Keratinocyte (primary cell): ENCODE measurements at regions not wholly inside any gene's neighbourhood (a gene's known extent, or its start where the extent isn't known, plus 50 kb on each side); places are given as distances from the start of the nearest gene placed in this dataset.

Experiments used
- DNase-seq: peaks from one replicate; pipeline ENCODE4 v3.0.0-alpha.2; 2011; ENCODE audit warnings: low read depth, missing footprints, low spot score
- FAIRE-seq: peaks from 2 replicates; lab custom pipeline; 2011; peaks lifted over from hg19 to GRCh38; lab: Jason Lieb, UNC
- H2AFZ ChIP-seq: 2 replicates; pipeline ENCODE4 v1.6.0; 2012; ENCODE audit warnings: low read length, control low read depth, inconsistent platforms; ENCODE audit not compliant: control insufficient read depth
- H3K27ac ChIP-seq: 2 replicates; pipeline ENCODE4 v1.5.1; 2011; ENCODE audit warnings: low read length; ENCODE audit not compliant: control insufficient read depth, insufficient read depth
- H3K27me3 ChIP-seq: 3 replicates; pipeline ENCODE4 v1.6.0; 2011; ENCODE audit warnings: low read length; ENCODE audit not compliant: control insufficient read depth, insufficient read depth; ENCODE audit errors: extremely low read depth
- H3K36me3 ChIP-seq, 2 experiments: 2 replicates in 1 of 2; 3 replicates in 1 of 2; pipeline ENCODE4 v1.5.1; 2011; ENCODE audit warnings: low read length in 2 of 2, mild to moderate bottlenecking in 1 of 2; ENCODE audit not compliant: control insufficient read depth in 2 of 2, insufficient read depth in 2 of 2; ENCODE audit errors: extremely low read depth in 1 of 2
- H3K4me1 ChIP-seq: 3 replicates; pipeline ENCODE4 v1.5.1; 2011; ENCODE audit warnings: low read length; ENCODE audit not compliant: control insufficient read depth, insufficient read depth; ENCODE audit errors: extremely low read depth
- H3K4me2 ChIP-seq: 3 replicates; pipeline ENCODE4 v1.6.0; 2011; ENCODE audit warnings: low read depth, low read length; ENCODE audit not compliant: control insufficient read depth, insufficient read depth; ENCODE audit errors: extremely low read depth
- H3K4me3 ChIP-seq, 3 experiments: fragments of 200-600 bp in 1 of 3; sonication (generic) in 1 of 3; 2 replicates in 2 of 3; 3 replicates in 1 of 3; pipeline ENCODE4 v1.5.1; 2011 to 2016; ENCODE audit warnings: low read length in 3 of 3, mild to moderate bottlenecking in 3 of 3, control low read depth in 2 of 3, inconsistent platforms in 1 of 3, low read depth in 1 of 3, mixed read lengths in 1 of 3, mixed run types in 1 of 3, moderate library complexity in 1 of 3; ENCODE audit not compliant: control insufficient read depth in 2 of 3, insufficient read depth in 2 of 3; ENCODE audit errors: extremely low read depth in 1 of 3
- H3K79me2 ChIP-seq: 2 replicates; pipeline ENCODE4 v1.6.0; 2012; ENCODE audit warnings: low read length; ENCODE audit not compliant: control insufficient read depth, insufficient read depth
- H3K9ac ChIP-seq: 3 replicates; pipeline ENCODE4 v1.6.0; 2011; ENCODE audit warnings: low read length; ENCODE audit not compliant: control insufficient read depth, insufficient read depth; ENCODE audit errors: extremely low read depth
- H3K9me1 ChIP-seq: 3 replicates; pipeline ENCODE4 v1.6.0; 2011; ENCODE audit warnings: low read length; ENCODE audit not compliant: control insufficient read depth, insufficient read depth; ENCODE audit errors: extremely low read depth
- H3K9me3 ChIP-seq: 2 replicates; pipeline ENCODE4 v1.5.1; 2012; ENCODE audit warnings: low read depth, low read length; ENCODE audit not compliant: control insufficient read depth
- H4K20me1 ChIP-seq: 3 replicates; pipeline ENCODE4 v1.6.0; 2011; ENCODE audit warnings: low read length; ENCODE audit not compliant: control insufficient read depth, insufficient read depth; ENCODE audit errors: extremely low read depth
- CTCF ChIP-seq, 3 experiments: IDR thresholded peaks in 1 of 3; conservative IDR thresholded peaks in 1 of 3; optimal IDR thresholded peaks in 1 of 3; 2 replicates in 2 of 3; 3 replicates in 1 of 3; pipeline versions ENCODE3 to v1.5.1; 2011; ENCODE audit warnings: low read length in 3 of 3, mild to moderate bottlenecking in 3 of 3, moderate library complexity in 2 of 3, control low read depth in 1 of 3, inconsistent platforms in 1 of 3; ENCODE audit not compliant: insufficient read depth in 2 of 3; ENCODE audit errors: extremely low read depth in 1 of 3
- EZH2 ChIP-seq: IDR thresholded peaks from one replicate; pipeline ENCODE4 v1.6.1; 2012; ENCODE audit warnings: inconsistent platforms, mild to moderate bottlenecking, low read length, moderate library complexity
- dilution Hi-C: fragments of 300-500 bp; cut with MboI; formaldehyde crosslinking; loops from one replicate; pipeline ENCODE4 v1.7.0; 2020; ENCODE audit warnings: low sequenced_read_pairs; ENCODE audit not compliant: extremely low pct_ligation_motif_present

- Histone ChIP-seq H3K27ac (no peak overlapping the region), H3K4me2 (no peak overlapping the region), H2AFZ (peak overlapping the region; percentile 62), H3K9ac (no peak overlapping the region), H3K9me1 (no peaks in the 10 kb centered on the region), H3K4me3 (no peak overlapping the region), H3K79me2 (no peaks in the 10 kb centered on the region), H3K27me3 (no peaks in the 10 kb centered on the region), H3K4me1 (peaks cover 31% of the 10 kb centered on the region), H3K9me3 (no peaks in the 10 kb centered on the region), H3K36me3 (no peaks in the 10 kb centered on the region), H4K20me1 (no peaks in the 10 kb centered on the region)
- FAIRE-seq (no peak), DNase-seq (no peak)
- TF ChIP-seq CTCF (optimal IDR thresholded peaks at IDR 0.05 in 1 of 3, IDR thresholded peaks at IDR 0.05 in 1 of 3, conservative IDR thresholded peaks at IDR 0.05 in 1 of 3; ENCODE audit: extremely low read depth in 1 of 3, insufficient read depth in 2 of 3, low read length in 3 of 3) (no peak), EZH2 (no peak)
- dilution Hi-C loops, result no loop called here
Observed at GRCh38 chr21:41581592-41582228, 73.8 kb upstream of the TMPRSS2 start.

GRCh38 chr21:41580758-41581554, 73.0 kb upstream of the TMPRSS2 start:
- no peaks in the 10 kb centered on the region for H3K9me3 ChIP-seq
- DNase-seq, result peak; percentile 52
- H3K4me2 ChIP-seq, result peak overlapping the region; percentile 52
- FAIRE-seq, result peak; percentile 85
- H2AFZ ChIP-seq, result peak overlapping the region; percentile 62
- no peaks in the 10 kb centered on the region for H3K36me3 ChIP-seq
- H3K27ac ChIP-seq, result no peak overlapping the region
- H3K4me1 ChIP-seq, result peaks cover 31% of the 10 kb centered on the region
- H4K20me1 ChIP-seq, result no peaks in the 10 kb centered on the region
- no peak for TF ChIP-seq CTCF (optimal IDR thresholded peaks at IDR 0.05 in 1 of 3, IDR thresholded peaks at IDR 0.05 in 1 of 3, conservative IDR thresholded peaks at IDR 0.05 in 1 of 3; ENCODE audit: extremely low read depth in 1 of 3, insufficient read depth in 2 of 3, low read length in 3 of 3)
- TF ChIP-seq EZH2, result no peak
- H3K9me1 ChIP-seq, result no peaks in the 10 kb centered on the region
- H3K79me2 ChIP-seq, result no peaks in the 10 kb centered on the region
- no peaks in the 10 kb centered on the region for H3K27me3 ChIP-seq
- dilution Hi-C loops, result no loop called here
- H3K9ac ChIP-seq, result no peak overlapping the region
- H3K4me3 ChIP-seq, result no peak overlapping the region
